HCT116 (cell line): ENCODE measurements at regions not wholly inside any gene's neighbourhood (a gene's known extent, or its start where the extent isn't known, plus 50 kb on each side); places are given as distances from the start of the nearest gene placed in this dataset.

ENCODE experiments used
- ATAC-seq: fragments of 200-7000 bp; cut with Tn5 transposase; 2 replicates; pipeline ENCODE4 v1.9.1; 2020; ENCODE audit warnings: mild to moderate bottlenecking, moderate library complexity
- BruUV-seq: library from RNA; stranded (reverse); fragments of 400-500 nt; replicated peaks from 2 replicates; lab custom pipeline; 2021; lab: Mats Ljungman, UMichigan
- CTCF ChIA-PET: fragments of 300-600 bp; sonication (Branson Sonifier 250); formaldehyde crosslinking; loops from one replicate; lab custom pipeline; 2021; ENCODE audit warnings: antibody characterized with exemption; lab: Charles Lee
- POLR2A ChIA-PET: fragments of 300-600, 350-600 bp; sonication (Branson Sonifier 250); formaldehyde crosslinking; loops from one replicate; lab custom pipeline; 2021; ENCODE audit warnings: antibody characterized with exemption; lab: Charles Lee
- RAD21 ChIA-PET, 2 experiments: fragments of 300-600 bp; sonication (Branson Sonifier 250); formaldehyde crosslinking; loops; one replicate each; lab custom pipeline; 2023; ENCODE audit warnings: low total read pairs in 2 of 2; ENCODE audit not compliant: uncharacterized antibody in 2 of 2, unreplicated experiment in 2 of 2, low non-redundant PET in 1 of 2; lab: Charles Lee
- DNase-seq: peaks from one replicate; pipeline ENCODE4 v3.0.0-alpha.2; 2010; ENCODE audit warnings: low read depth, low spot score
- H2AFZ ChIP-seq: fragments of 200-600 bp; shearing (Covaris generic), sonication (generic); 2 replicates; pipeline ENCODE4 v1.6.1; 2017; ENCODE audit warnings: low read depth, mixed run types, mixed read lengths, antibody characterized with exemption, low read length; ENCODE audit not compliant: poor library complexity, severe bottlenecking
- H3K27ac ChIP-seq: 2 replicates; pipeline ENCODE4 v1.5.1; 2012; ENCODE audit warnings: low read depth, low read length
- H3K27me3 ChIP-seq: fragments of 200-600 bp; sonication (generic); 2 replicates; pipeline ENCODE4 v1.6.1; 2016; ENCODE audit warnings: mixed run types, low read length, mixed read lengths; ENCODE audit not compliant: insufficient read depth
- H3K36me3 ChIP-seq, 2 experiments: fragments of 200-500 bp in 1 of 2; fragments of 200-600 bp in 1 of 2; sonication (Bioruptor generic) in 1 of 2; sonication (generic) in 1 of 2; 2 replicates each; pipeline versions ENCODE4 v1.5.1 to v1.6.1; 2014 to 2016; ENCODE audit warnings: low read length in 2 of 2, inconsistent platforms in 1 of 2, mixed read lengths in 1 of 2, mixed run types in 1 of 2; ENCODE audit not compliant: insufficient read depth in 2 of 2, control insufficient read depth in 1 of 2
- H3K4me1 ChIP-seq, 2 experiments: fragments of 200-600 bp in 1 of 2; sonication (generic) in 1 of 2; 2 replicates each; pipeline versions ENCODE4 v1.5.1 to v1.6.1; 2012 to 2017; ENCODE audit warnings: low read length in 2 of 2, inconsistent platforms in 1 of 2, mild to moderate bottlenecking in 1 of 2, mixed read lengths in 1 of 2, mixed run types in 1 of 2, moderate library complexity in 1 of 2; ENCODE audit not compliant: insufficient read depth in 2 of 2, control insufficient read depth in 1 of 2
- H3K4me2 ChIP-seq: fragments of 200-600 bp; sonication (generic); 2 replicates; pipeline ENCODE4 v1.6.1; 2017; ENCODE audit warnings: mixed run types, low read length, mixed read lengths
- H3K4me3 ChIP-seq, 2 experiments: fragments of 200-600 bp in 1 of 2; sonication (generic) in 1 of 2; replicated peaks in 1 of 2; 2 replicates each; pipeline ENCODE4 v1.5.1; 2011 to 2016; ENCODE audit warnings: low read length in 2 of 2, control low read depth in 1 of 2, low read depth in 1 of 2, mild to moderate bottlenecking in 1 of 2, mixed read lengths in 1 of 2, mixed run types in 1 of 2
- H3K79me2 ChIP-seq: fragments of 200-600 bp; sonication (generic); 2 replicates; pipeline ENCODE4 v1.6.1; 2017; ENCODE audit warnings: mild to moderate bottlenecking, mixed run types, low read length, moderate library complexity, mixed read lengths; ENCODE audit not compliant: insufficient read depth
- H3K9ac ChIP-seq: fragments of 200-600 bp; sonication (generic); 2 replicates; pipeline ENCODE4 v1.6.1; 2016; ENCODE audit warnings: low read length, mixed read lengths
- H3K9me2 ChIP-seq: fragments of 200-600 bp; sonication (generic), shearing (Covaris generic); 2 replicates; pipeline ENCODE4 v1.6.1; 2017; ENCODE audit warnings: mixed run types, mild to moderate bottlenecking, moderate library complexity; ENCODE audit not compliant: insufficient read depth
- H3K9me3 ChIP-seq, 2 experiments: fragments of 200-500 bp in 1 of 2; fragments of 200-600 bp in 1 of 2; sonication (Bioruptor generic) in 1 of 2; sonication (generic) in 1 of 2; 2 replicates each; pipeline ENCODE4 v1.6.1; 2014 to 2017; ENCODE audit warnings: low read length in 2 of 2, mixed read lengths in 2 of 2, inconsistent platforms in 1 of 2, low read depth in 1 of 2, mild to moderate bottlenecking in 1 of 2, mixed run types in 1 of 2, moderate library complexity in 1 of 2; ENCODE audit not compliant: control insufficient read depth in 1 of 2, insufficient read depth in 1 of 2
- H4K20me1 ChIP-seq: fragments of 200-600 bp; sonication (generic), shearing (Covaris generic); 2 replicates; pipeline ENCODE4 v1.6.1; 2017; ENCODE audit warnings: mixed run types, mild to moderate bottlenecking, moderate library complexity; ENCODE audit not compliant: insufficient read depth
- ATF3 ChIP-seq: IDR thresholded peaks from 2 replicates; pipeline ENCODE4 v1.6.1; 2012
- CBX3 ChIP-seq: IDR thresholded peaks from 2 replicates; pipeline ENCODE4 v1.6.1; 2012; ENCODE audit warnings: low read depth
- EGR1 ChIP-seq: IDR thresholded peaks from 2 replicates; pipeline ENCODE4 v1.6.1; 2012; ENCODE audit warnings: low read depth
- ELF1 ChIP-seq: IDR thresholded peaks from 2 replicates; pipeline ENCODE4 v1.6.1; 2012; ENCODE audit warnings: low read depth, borderline replicate concordance
- EZH2 ChIP-seq: fragments of 200-600 bp; sonication (generic); IDR thresholded peaks from 2 replicates; pipeline ENCODE4 v1.6.1; 2017; ENCODE audit warnings: antibody characterized with exemption, mixed run types
- EZH2phosphoT487 ChIP-seq: fragments of 200-600 bp; IDR thresholded peaks from 2 replicates; pipeline ENCODE4 v1.6.1; 2018; ENCODE audit warnings: antibody characterized with exemption, borderline replicate concordance
- MAX ChIP-seq: IDR thresholded peaks from 2 replicates; pipeline ENCODE4 v1.6.1; 2012
- POLR2A ChIP-seq: IDR thresholded peaks from 2 replicates; pipeline ENCODE4 v1.7.0; 2011; ENCODE audit warnings: borderline replicate concordance; ENCODE audit not compliant: insufficient read depth, insufficient read length; ENCODE audit errors: extremely low read depth
- RAD21 ChIP-seq: IDR thresholded peaks from 2 replicates; pipeline ENCODE4 v1.6.1; 2012; ENCODE audit warnings: low read depth, mild to moderate bottlenecking
- REST ChIP-seq: IDR thresholded peaks from 2 replicates; pipeline ENCODE4 v1.6.1; 2012; ENCODE audit warnings: low read depth
- SP1 ChIP-seq: IDR thresholded peaks from 2 replicates; pipeline ENCODE4 v1.6.1; 2012; ENCODE audit warnings: low read depth
- SRF ChIP-seq: IDR thresholded peaks from 2 replicates; pipeline ENCODE4 v1.6.1; 2012; ENCODE audit warnings: low read depth
- YY1 ChIP-seq: IDR thresholded peaks from 2 replicates; pipeline ENCODE4 v1.6.1; 2011; ENCODE audit warnings: low read length, low read depth, moderate library complexity, mild to moderate bottlenecking; ENCODE audit not compliant: insufficient replicate concordance; ENCODE audit errors: extremely low read depth
- ZBTB33 ChIP-seq: IDR thresholded peaks from 2 replicates; pipeline ENCODE4 v1.6.1; 2011; ENCODE audit warnings: mild to moderate bottlenecking, low read length, moderate library complexity; ENCODE audit not compliant: insufficient replicate concordance; ENCODE audit errors: extremely low read depth
- ZFX ChIP-seq: fragments of 450-650 bp; IDR thresholded peaks from 2 replicates; pipeline ENCODE4 v1.6.1; 2017
- ZNF274 ChIP-seq: fragments of 200-500 bp; sonication (Bioruptor generic); IDR thresholded peaks from 2 replicates; pipeline ENCODE4 v1.6.1; 2014; ENCODE audit warnings: mild to moderate bottlenecking, low read depth, low read length, inconsistent platforms
- intact Hi-C: fragments of 100-400 bp; cut with micrococcal nuclease; formaldehyde crosslinking; loops from 2 replicates; pipeline ENCODE4 v1.10.0; 2022
- TF ChIP-seq, protein P1 (sequence below), 3 experiments: fragments of 200-600 bp in 1 of 3; sonication (generic) in 1 of 3; IDR thresholded peaks in 2 of 3; conservative IDR thresholded peaks in 1 of 3; 2 replicates each; pipeline ENCODE4 v1.5.1; 2012 to 2017; ENCODE audit warnings: low read depth in 2 of 3, low read length in 2 of 3, antibody characterized with exemption in 1 of 3, borderline replicate concordance in 1 of 3, control low read depth in 1 of 3, mild to moderate bottlenecking in 1 of 3, mixed read lengths in 1 of 3, mixed run types in 1 of 3, moderate library complexity in 1 of 3; ENCODE audit not compliant: insufficient read depth in 1 of 3

DNA sequence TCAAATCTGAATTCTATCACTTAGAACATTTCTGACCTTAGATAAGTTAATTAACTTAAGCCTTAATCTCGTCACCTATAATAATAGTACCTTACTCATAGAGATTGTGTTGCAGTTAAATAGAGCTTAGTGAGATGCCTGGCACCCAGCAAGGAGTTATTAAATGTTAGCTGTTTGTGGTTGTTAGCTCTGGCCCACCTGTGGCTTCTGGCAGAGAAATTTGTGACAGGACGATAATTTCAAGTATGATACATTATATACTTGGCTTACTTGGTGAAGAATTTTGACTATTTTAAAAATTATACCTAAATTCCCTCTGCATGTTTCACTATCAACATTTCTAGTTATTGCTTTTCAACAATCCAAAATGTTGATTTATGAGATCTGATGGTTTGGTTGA lies 102.9 kb upstream of the CEP162 start:
- TF ChIP-seq ATF3 (no peak), ELF1 (no peak), SP1 (no peak), EZH2 (no peak), YY1 (no peak), ZBTB33 (no peak), EGR1 (no peak), CBX3 (no peak), EZH2phosphoT487 (no peak), SRF (no peak), ZFX (no peak), RAD21 (no peak), MAX (no peak), POLR2A (no peak), ZNF274 (no peak), REST (no peak)
- TF ChIP-seq, protein P1, sequence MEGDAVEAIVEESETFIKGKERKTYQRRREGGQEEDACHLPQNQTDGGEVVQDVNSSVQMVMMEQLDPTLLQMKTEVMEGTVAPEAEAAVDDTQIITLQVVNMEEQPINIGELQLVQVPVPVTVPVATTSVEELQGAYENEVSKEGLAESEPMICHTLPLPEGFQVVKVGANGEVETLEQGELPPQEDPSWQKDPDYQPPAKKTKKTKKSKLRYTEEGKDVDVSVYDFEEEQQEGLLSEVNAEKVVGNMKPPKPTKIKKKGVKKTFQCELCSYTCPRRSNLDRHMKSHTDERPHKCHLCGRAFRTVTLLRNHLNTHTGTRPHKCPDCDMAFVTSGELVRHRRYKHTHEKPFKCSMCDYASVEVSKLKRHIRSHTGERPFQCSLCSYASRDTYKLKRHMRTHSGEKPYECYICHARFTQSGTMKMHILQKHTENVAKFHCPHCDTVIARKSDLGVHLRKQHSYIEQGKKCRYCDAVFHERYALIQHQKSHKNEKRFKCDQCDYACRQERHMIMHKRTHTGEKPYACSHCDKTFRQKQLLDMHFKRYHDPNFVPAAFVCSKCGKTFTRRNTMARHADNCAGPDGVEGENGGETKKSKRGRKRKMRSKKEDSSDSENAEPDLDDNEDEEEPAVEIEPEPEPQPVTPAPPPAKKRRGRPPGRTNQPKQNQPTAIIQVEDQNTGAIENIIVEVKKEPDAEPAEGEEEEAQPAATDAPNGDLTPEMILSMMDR (IDR thresholded peaks at IDR 0.05 in 2 of 3, conservative IDR thresholded peaks at IDR 0.05 in 1 of 3; ENCODE audit: borderline replicate concordance in 1 of 3, insufficient read depth in 1 of 3, low read depth in 2 of 3, low read length in 2 of 3), result no peak
- H3K4me3 ChIP-seq, result no peak overlapping the region
- RAD21 ChIA-PET, result no interaction called here
- no peak overlapping the region for H3K4me2 ChIP-seq
- no peak overlapping the region for H3K9ac ChIP-seq
- no peak for DNase-seq
- H3K27me3 ChIP-seq, result no peaks in the 10 kb centered on the region
- H2AFZ ChIP-seq, result no peak overlapping the region
- POLR2A ChIA-PET, result no interaction called here
- H3K9me3 ChIP-seq, result no peaks in the 10 kb centered on the region
- no peak for ATAC-seq
- H3K36me3 ChIP-seq, result no peaks in the 10 kb centered on the region
- intact Hi-C loops, result no loop called here
- no peak overlapping the region for H3K27ac ChIP-seq
- BruUV-seq, result no TSS peak
- H3K9me2 ChIP-seq, result no peaks in the 10 kb centered on the region
- CTCF ChIA-PET, result no interaction called here
- no peaks in the 10 kb centered on the region for H3K4me1 ChIP-seq
- H4K20me1 ChIP-seq, result no peaks in the 10 kb centered on the region
- no peaks in the 10 kb centered on the region for H3K79me2 ChIP-seq
